H1 (cell line): ENCODE measurements at regions not wholly inside any gene's neighbourhood (a gene's known extent, or its start where the extent isn't known, plus 50 kb on each side); places are given as distances from the start of the nearest gene placed in this dataset.

Experiments
- CTCF ChIA-PET: fragments of 300-600 bp; sonication (Branson Sonifier 250); formaldehyde crosslinking; loops from one replicate; lab custom pipeline; 2021; ENCODE audit not compliant: partially characterized antibody; lab: Charles Lee
- POLR2A ChIA-PET: fragments of 300-600 bp; sonication (Branson Sonifier 250); formaldehyde crosslinking; loops from one replicate; lab custom pipeline; 2021; ENCODE audit warnings: inconsistent platforms; ENCODE audit not compliant: partially characterized antibody; lab: Charles Lee
- DNase-seq, 2 experiments: peaks; one replicate each; pipeline versions ENCODE4 v3.0.0 to v3.0.0-alpha.2; 2010 to 2022; ENCODE audit warnings: low spot score in 2 of 2, low read depth in 1 of 2, mixed read lengths in 1 of 2
- FAIRE-seq: peaks from 2 replicates; lab custom pipeline; 2011; peaks lifted over from hg19 to GRCh38; lab: Jason Lieb, UNC
- H2AFZ ChIP-seq: 2 replicates; pipeline ENCODE4 v1.8.1; 2012; ENCODE audit warnings: low read length, inconsistent platforms
- H2AK5ac ChIP-seq: 2 replicates; pipeline ENCODE4 v1.6.1; 2013; ENCODE audit warnings: low read depth, low read length
- H2BK120ac ChIP-seq: replicated peaks from 2 replicates; pipeline ENCODE3; 2013; ENCODE audit warnings: low read depth, low read length, inconsistent platforms
- H2BK12ac ChIP-seq: 2 replicates; pipeline ENCODE4 v1.6.1; 2013; ENCODE audit warnings: low read depth, low read length
- H2BK15ac ChIP-seq: 2 replicates; pipeline ENCODE4 v1.6.1; 2013; ENCODE audit warnings: low read length
- H2BK20ac ChIP-seq: 2 replicates; pipeline ENCODE4 v1.6.1; 2013; ENCODE audit warnings: low read length
- H2BK5ac ChIP-seq: 2 replicates; pipeline ENCODE4 v1.6.1; 2013; ENCODE audit warnings: low read depth, low read length
- H3K14ac ChIP-seq: 2 replicates; pipeline ENCODE4 v1.6.1; 2013; ENCODE audit warnings: inconsistent platforms; ENCODE audit not compliant: insufficient read length
- H3K18ac ChIP-seq: 2 replicates; pipeline ENCODE4 v1.6.1; 2013; ENCODE audit warnings: low read length; ENCODE audit errors: extremely low read depth
- H3K23ac ChIP-seq: 2 replicates; pipeline ENCODE4 v1.6.1; 2013; ENCODE audit warnings: inconsistent platforms; ENCODE audit not compliant: insufficient read length
- H3K23me2 ChIP-seq: 2 replicates; pipeline ENCODE4 v1.6.1; 2013; ENCODE audit warnings: low read depth, low read length
- H3K27ac ChIP-seq: 2 replicates; pipeline ENCODE4 v1.6.1; 2011; ENCODE audit warnings: low read depth, low read length, inconsistent platforms
- H3K27me3 ChIP-seq, 4 experiments: replicated peaks in 1 of 4; 1 replicate in 1 of 4; 2 replicates in 3 of 4; pipeline versions ENCODE4 v1.6.1 to v1.8.1; 2011 to 2013; ENCODE audit warnings: low read length in 3 of 4, mild to moderate bottlenecking in 3 of 4, inconsistent platforms in 2 of 4, mixed read lengths in 2 of 4, moderate library complexity in 1 of 4; ENCODE audit not compliant: control insufficient read depth in 3 of 4, insufficient read depth in 3 of 4; ENCODE audit errors: extremely low read depth in 1 of 4
- H3K36me3 ChIP-seq, 4 experiments: 2 replicates each; pipeline versions ENCODE4 v1.6.1 to v1.8.1; 2011 to 2013; ENCODE audit warnings: mild to moderate bottlenecking in 4 of 4, low read length in 3 of 4, moderate library complexity in 2 of 4, control low read depth in 1 of 4, inconsistent platforms in 1 of 4; ENCODE audit not compliant: insufficient read depth in 4 of 4, control insufficient read depth in 2 of 4
- H3K4ac ChIP-seq: replicated peaks from 2 replicates; pipeline ENCODE3; 2013; ENCODE audit warnings: low read length, low read depth, mixed read lengths, inconsistent platforms; ENCODE audit not compliant: insufficient read length
- H3K4me1 ChIP-seq, 4 experiments: replicated peaks in 1 of 4; 1 replicate in 1 of 4; 2 replicates in 3 of 4; pipeline versions ENCODE4 v1.6.1 to v1.8.1; 2011 to 2013; ENCODE audit warnings: low read length in 3 of 4, inconsistent platforms in 2 of 4, mixed read lengths in 1 of 4; ENCODE audit not compliant: insufficient read depth in 4 of 4, control insufficient read depth in 3 of 4
- H3K4me2 ChIP-seq, 2 experiments: 2 replicates each; pipeline versions ENCODE4 v1.6.1 to v1.8.1; 2011 to 2013; ENCODE audit warnings: low read depth in 2 of 2, low read length in 2 of 2, control low read depth in 1 of 2, inconsistent platforms in 1 of 2, mild to moderate bottlenecking in 1 of 2; ENCODE audit not compliant: insufficient read depth in 1 of 2
- H3K4me3 ChIP-seq, 4 experiments: fragments of 200-600, 300-600 bp in 1 of 4; sonication (generic), shearing (Covaris generic), sonication (Bioruptor Twin) in 1 of 4; 2 replicates each; pipeline versions ENCODE4 v1.5.1 to v1.8.1; 2011 to 2016; ENCODE audit warnings: low read length in 4 of 4, low read depth in 3 of 4, control low read depth in 2 of 4, inconsistent platforms in 2 of 4, mild to moderate bottlenecking in 2 of 4, mixed read lengths in 1 of 4, moderate library complexity in 1 of 4; ENCODE audit not compliant: insufficient read depth in 2 of 4; ENCODE audit errors: extremely low read depth in 1 of 4
- H3K56ac ChIP-seq: replicated peaks from 2 replicates; pipeline ENCODE3; 2013; ENCODE audit warnings: low read depth, mild to moderate bottlenecking, mixed read lengths, low read length, inconsistent platforms; ENCODE audit not compliant: insufficient read length
- H3K79me1 ChIP-seq: 2 replicates; pipeline ENCODE4 v1.6.1; 2013; ENCODE audit warnings: low read depth, low read length, control low read depth
- H3K79me2 ChIP-seq, 2 experiments: 2 replicates each; pipeline versions ENCODE4 v1.6.1 to v1.8.1; 2012 to 2013; ENCODE audit warnings: low read length in 2 of 2, mild to moderate bottlenecking in 2 of 2, inconsistent platforms in 1 of 2; ENCODE audit not compliant: insufficient read depth in 2 of 2, control insufficient read depth in 1 of 2
- H3K9ac ChIP-seq, 4 experiments: replicated peaks in 1 of 4; 1 replicate in 1 of 4; 2 replicates in 3 of 4; pipeline versions ENCODE4 v1.6.1 to v1.8.1; 2011 to 2013; ENCODE audit warnings: low read depth in 3 of 4, low read length in 3 of 4, control low read depth in 2 of 4, mild to moderate bottlenecking in 2 of 4, moderate library complexity in 2 of 4, inconsistent platforms in 1 of 4; ENCODE audit errors: extremely low read depth in 1 of 4
- H3K9me3 ChIP-seq, 2 experiments: 2 replicates each; pipeline versions ENCODE4 v1.6.1 to v1.8.1; 2012 to 2013; ENCODE audit warnings: mild to moderate bottlenecking in 2 of 2, moderate library complexity in 2 of 2, control low read depth in 1 of 2, inconsistent platforms in 1 of 2, low read depth in 1 of 2, low read length in 1 of 2, mixed read lengths in 1 of 2; ENCODE audit not compliant: insufficient read depth in 2 of 2
- H4K20me1 ChIP-seq, 2 experiments: replicated peaks in 1 of 2; 2 replicates each; pipeline versions ENCODE3 to v1.8.1; 2011 to 2013; ENCODE audit warnings: inconsistent platforms in 2 of 2, low read length in 2 of 2, mild to moderate bottlenecking in 1 of 2; ENCODE audit not compliant: insufficient read depth in 2 of 2, control insufficient read depth in 1 of 2
- H4K5ac ChIP-seq: 2 replicates; pipeline ENCODE4 v1.6.1; 2013; ENCODE audit warnings: low read length, low read depth, mixed read lengths, inconsistent platforms; ENCODE audit not compliant: insufficient read length
- H4K8ac ChIP-seq: 2 replicates; pipeline ENCODE4 v1.8.0; 2013; ENCODE audit warnings: mild to moderate bottlenecking, moderate library complexity, low read length, inconsistent platforms; ENCODE audit not compliant: insufficient read depth; ENCODE audit errors: extremely low read depth
- H4K91ac ChIP-seq: replicated peaks from 2 replicates; pipeline ENCODE3; 2013; ENCODE audit warnings: low read length, mixed read lengths, inconsistent platforms; ENCODE audit not compliant: insufficient read length
- BCL11A ChIP-seq, 2 experiments: IDR thresholded peaks; one replicate each; pipeline ENCODE4 v1.6.1; 2011; ENCODE audit warnings: low read depth in 2 of 2, low read length in 2 of 2, mild to moderate bottlenecking in 2 of 2
- EZH2 ChIP-seq: fragments of 200-600 bp; sonication (generic); IDR thresholded peaks from 2 replicates; pipeline ENCODE4 v1.7.1; 2012; ENCODE audit warnings: low read depth, mild to moderate bottlenecking, moderate library complexity, low read length, inconsistent platforms; ENCODE audit not compliant: severe bottlenecking
- JUND ChIP-seq: IDR thresholded peaks from 2 replicates; pipeline ENCODE4 v1.6.1; 2011; ENCODE audit warnings: mild to moderate bottlenecking, improper control_type of control experiment, low read length
- PHF8 ChIP-seq: fragments of 200-600 bp; sonication (generic); conservative IDR thresholded peaks from 2 replicates; pipeline ENCODE4 v1.7.1; 2012; ENCODE audit warnings: low read depth, mild to moderate bottlenecking, inconsistent platforms, low read length, moderate library complexity
- RNF2 ChIP-seq: fragments of 200-900, 300-1000 bp; sonication (generic); IDR thresholded peaks from 2 replicates; pipeline ENCODE4 v1.7.1; 2016; ENCODE audit warnings: borderline replicate concordance, low read depth, mild to moderate bottlenecking, antibody characterized with exemption, low read length; ENCODE audit not compliant: poor library complexity, severe bottlenecking; ENCODE audit errors: missing control alignments
- SP4 ChIP-seq: IDR thresholded peaks from 2 replicates; pipeline ENCODE4 v1.6.1; 2012; ENCODE audit warnings: low read length, inconsistent platforms
- TAF7 ChIP-seq: optimal IDR thresholded peaks from 2 replicates; pipeline ENCODE3; 2011; ENCODE audit warnings: low read depth, mild to moderate bottlenecking, inconsistent platforms, low read length, moderate library complexity, borderline replicate concordance
- ZNF274 ChIP-seq: IDR thresholded peaks from 2 replicates; pipeline ENCODE4 v1.7.0; 2012; ENCODE audit warnings: low read length, borderline replicate concordance; ENCODE audit errors: extremely low read depth
- WGBS, 2 experiments: shearing (Covaris generic) in 1 of 2; methylation state at CpG; one replicate each; pipeline versions ENCODE4 v1.1.6 to v1.1.7; 2013 to 2015; ENCODE audit warnings: low lambda C conversion rate in 2 of 2, mixed read lengths in 2 of 2, inconsistent platforms in 1 of 2, low coverage in 1 of 2, missing lambda C conversion rate in 1 of 2; ENCODE audit not compliant: insufficient replicate concordance in 2 of 2, insufficient coverage in 1 of 2, insufficient read length in 1 of 2; ENCODE audit errors: extremely low coverage in 1 of 2, missing lambda C conversion rate in 1 of 2; 5-methylcytosine and 5-hydroxymethylcytosine counted together
- TF ChIP-seq, protein P1 (sequence below), 3 experiments: IDR thresholded peaks; 1 replicate in 2 of 3; 2 replicates in 1 of 3; pipeline versions ENCODE4 v1.5.1 to v1.6.1; 2011; ENCODE audit warnings: low read length in 3 of 3, mild to moderate bottlenecking in 3 of 3, inconsistent platforms in 2 of 3, low read depth in 1 of 3, moderate library complexity in 1 of 3; ENCODE audit not compliant: insufficient read depth in 1 of 3; ENCODE audit errors: control extremely low read depth in 1 of 3
- TF ChIP-seq, protein P2 (sequence below): IDR thresholded peaks from 2 replicates; pipeline ENCODE4 v1.6.1; 2011; ENCODE audit warnings: low read depth, mild to moderate bottlenecking, low read length; ENCODE audit not compliant: insufficient read depth

DNA sequence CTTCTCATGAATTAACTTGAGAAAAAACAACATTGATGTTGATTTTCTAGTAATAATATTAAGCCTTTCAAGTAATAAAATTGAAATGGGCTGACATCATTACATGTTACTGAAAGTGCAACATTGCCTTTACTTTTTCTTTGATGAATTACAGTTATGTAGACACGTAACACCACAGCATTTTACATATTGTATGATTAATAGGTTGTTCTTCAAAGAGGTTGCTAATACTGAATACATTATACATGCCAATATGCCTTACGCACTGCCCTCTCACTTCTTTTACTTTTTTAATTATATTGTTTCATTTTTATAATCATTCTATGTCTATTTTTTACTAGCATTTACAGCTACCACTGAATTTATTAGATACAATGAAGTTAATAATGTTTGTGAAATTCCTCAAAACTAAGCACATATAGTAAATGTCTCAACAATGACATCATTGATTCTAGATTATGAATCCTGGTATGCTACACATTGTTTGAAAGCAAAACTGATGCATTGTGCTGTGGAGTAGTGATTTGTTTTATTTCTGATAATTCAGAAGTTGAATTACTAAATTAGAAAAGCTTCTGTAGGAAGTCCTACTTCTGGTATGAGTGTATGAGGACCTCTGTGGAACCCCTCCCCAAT is 464.4 kb upstream of the IZUMO3 start:
- Histone ChIP-seq H4K5ac (no peak overlapping the region), H3K79me2 (no peaks in the 10 kb centered on the region), H2AK5ac (no peak overlapping the region), H3K27me3 (no peaks in the 10 kb centered on the region), H2BK12ac (no peak overlapping the region), H4K20me1 (no peaks in the 10 kb centered on the region), H2AFZ (no peak overlapping the region), H2BK20ac (no peak overlapping the region), H2BK15ac (no peak overlapping the region), H3K23ac (no peak overlapping the region), H3K18ac (no peak overlapping the region), H3K23me2 (no peaks in the 10 kb centered on the region), H3K4me3 (no peak overlapping the region), H3K14ac (no peak overlapping the region), H3K4ac (no peak overlapping the region), H3K27ac (no peak overlapping the region), H3K79me1 (no peaks in the 10 kb centered on the region), H4K8ac (no peak overlapping the region), H3K9ac (no peak overlapping the region), H3K9me3 (no peaks in the 10 kb centered on the region), H2BK120ac (no peak overlapping the region), H3K56ac (no peak overlapping the region), H3K4me1 (no peaks in the 10 kb centered on the region), H3K4me2 (no peak overlapping the region), H3K36me3 (no peaks in the 10 kb centered on the region), H2BK5ac (no peak overlapping the region), H4K91ac (no peak overlapping the region)
- ChIA-PET POLR2A (no interaction called here), CTCF (no interaction called here)
- DNase-seq = no peak
- no peak for FAIRE-seq
- WGBS, 2 experiments = 83% methylated on average over 2 of the region's 2 CpGs; no CpG with 5 or more reads in 1 of the 2 experiments
- TF ChIP-seq, protein P1, sequence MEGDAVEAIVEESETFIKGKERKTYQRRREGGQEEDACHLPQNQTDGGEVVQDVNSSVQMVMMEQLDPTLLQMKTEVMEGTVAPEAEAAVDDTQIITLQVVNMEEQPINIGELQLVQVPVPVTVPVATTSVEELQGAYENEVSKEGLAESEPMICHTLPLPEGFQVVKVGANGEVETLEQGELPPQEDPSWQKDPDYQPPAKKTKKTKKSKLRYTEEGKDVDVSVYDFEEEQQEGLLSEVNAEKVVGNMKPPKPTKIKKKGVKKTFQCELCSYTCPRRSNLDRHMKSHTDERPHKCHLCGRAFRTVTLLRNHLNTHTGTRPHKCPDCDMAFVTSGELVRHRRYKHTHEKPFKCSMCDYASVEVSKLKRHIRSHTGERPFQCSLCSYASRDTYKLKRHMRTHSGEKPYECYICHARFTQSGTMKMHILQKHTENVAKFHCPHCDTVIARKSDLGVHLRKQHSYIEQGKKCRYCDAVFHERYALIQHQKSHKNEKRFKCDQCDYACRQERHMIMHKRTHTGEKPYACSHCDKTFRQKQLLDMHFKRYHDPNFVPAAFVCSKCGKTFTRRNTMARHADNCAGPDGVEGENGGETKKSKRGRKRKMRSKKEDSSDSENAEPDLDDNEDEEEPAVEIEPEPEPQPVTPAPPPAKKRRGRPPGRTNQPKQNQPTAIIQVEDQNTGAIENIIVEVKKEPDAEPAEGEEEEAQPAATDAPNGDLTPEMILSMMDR (IDR thresholded peaks at IDR 0.05; ENCODE audit: control extremely low read depth in 1 of 3, insufficient read depth in 1 of 3, low read depth in 1 of 3, low read length in 3 of 3) = no peak
- TF ChIP-seq TAF7 (no peak), SP4 (no peak), RNF2 (no peak), BCL11A (IDR thresholded peaks at IDR 0.05; ENCODE audit: low read depth in 2 of 2, low read length in 2 of 2) (no peak), EZH2 (no peak), JUND (no peak), PHF8 (no peak), ZNF274 (no peak)
- TF ChIP-seq, protein P2, sequence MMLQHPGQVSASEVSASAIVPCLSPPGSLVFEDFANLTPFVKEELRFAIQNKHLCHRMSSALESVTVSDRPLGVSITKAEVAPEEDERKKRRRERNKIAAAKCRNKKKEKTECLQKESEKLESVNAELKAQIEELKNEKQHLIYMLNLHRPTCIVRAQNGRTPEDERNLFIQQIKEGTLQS = no peak
